ENCODE measurements at regions not wholly inside any gene's neighbourhood (a gene's known extent, or its start where the extent isn't known, plus 50 kb on each side); places are given as distances from the start of the nearest gene placed in this dataset.

DNA sequence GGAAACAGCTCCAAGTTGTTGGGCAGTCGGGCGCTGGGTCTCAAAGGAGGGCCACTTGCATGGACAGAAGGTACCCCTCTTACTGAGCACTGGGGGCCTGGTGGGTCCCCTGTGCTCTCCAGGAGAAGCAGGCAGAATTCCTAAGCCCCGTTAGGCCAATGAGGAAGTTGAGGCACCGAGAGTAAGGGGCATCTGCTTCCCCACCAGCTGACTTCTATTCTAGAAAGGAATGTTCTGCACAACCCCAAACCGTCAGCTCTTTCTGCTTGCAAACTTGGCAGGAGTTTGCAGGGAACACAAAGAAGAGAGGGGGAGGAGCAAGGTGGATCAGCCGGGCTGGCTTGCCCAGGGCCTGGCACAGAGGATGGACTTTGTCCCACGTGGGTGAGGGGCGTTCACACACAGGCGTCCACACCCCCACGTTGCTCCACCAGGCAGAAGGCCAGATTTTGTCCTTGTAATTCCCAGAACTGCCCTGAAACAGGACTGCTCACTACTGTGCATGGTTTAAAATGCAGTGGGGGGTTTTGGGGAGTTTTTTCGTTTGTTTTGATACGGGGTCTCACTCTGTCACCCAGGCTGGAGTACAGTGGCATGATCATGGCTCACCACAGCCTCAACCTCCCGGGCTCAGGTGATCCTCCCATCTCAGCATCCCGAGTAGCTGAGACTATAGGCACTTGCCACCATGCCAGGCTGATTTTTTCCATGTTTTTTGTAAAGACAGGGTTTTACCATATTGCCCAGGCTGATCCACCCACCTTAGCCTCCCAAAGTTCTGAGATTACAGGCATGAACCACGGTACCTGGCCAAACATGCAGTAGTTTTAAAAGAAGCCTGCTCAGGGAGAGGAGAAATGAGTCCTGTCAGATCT, 93.3 kb downstream of the SNX5 start:
- DNase-seq (ENCODE audit: low read depth in 1 of 2, low spot score in 2 of 2) (no peak), FAIRE-seq (no peak)
- Histone ChIP-seq H3K23me2 (ENCODE audit: low read depth, low read length) (no peaks in the 10 kb centered on the region), H3K4me1 (replicated peaks in 1 of 4; ENCODE audit: control insufficient read depth in 3 of 4, insufficient read depth in 4 of 4, low read length in 3 of 4) (peaks cover 8 to 27% (median 18%) of the 10 kb centered on the region in 4 experiments), H2BK20ac (ENCODE audit: low read length) (0 out of 2 replicates have a peak overlapping the region, but pooled peaks have one; percentile 26), H2BK12ac (ENCODE audit: low read depth, low read length) (peak overlapping the region; percentile 71; the same call in 1 of the 2 replicates), H2BK5ac (ENCODE audit: low read depth, low read length) (peak overlapping the region; percentile 29; the same call in 1 of the 2 replicates), H3K79me2 (ENCODE audit: control insufficient read depth in 1 of 2, insufficient read depth in 2 of 2, low read length in 2 of 2) (no peaks in the 10 kb centered on the region), H3K56ac (replicated peaks; ENCODE audit: insufficient read length, low read depth, low read length) (no peak overlapping the region), H3K9ac (replicated peaks in 1 of 4; ENCODE audit: extremely low read depth in 1 of 4, low read depth in 3 of 4, low read length in 3 of 4) (no peak overlapping the region), H2AK5ac (ENCODE audit: low read depth, low read length) (no peak overlapping the region), H4K20me1 (replicated peaks in 1 of 2; ENCODE audit: control insufficient read depth in 1 of 2, insufficient read depth in 2 of 2, low read length in 2 of 2) (no peaks in the 10 kb centered on the region), H3K9me3 (ENCODE audit: insufficient read depth in 2 of 2, low read depth in 1 of 2, low read length in 1 of 2) (no peaks in the 10 kb centered on the region), H3K4ac (replicated peaks; ENCODE audit: insufficient read length, low read depth, low read length) (no peak overlapping the region), H4K91ac (replicated peaks; ENCODE audit: insufficient read length, low read length) (peak overlapping the region; percentile 27), H3K4me2 (ENCODE audit: insufficient read depth in 1 of 2, low read depth in 2 of 2, low read length in 2 of 2) (no peak overlapping the region), H3K36me3 (ENCODE audit: control insufficient read depth in 2 of 4, insufficient read depth in 4 of 4, low read length in 3 of 4) (no peaks in the 10 kb centered on the region), H3K4me3 (ENCODE audit: extremely low read depth in 1 of 4, insufficient read depth in 2 of 4, low read depth in 3 of 4, low read length in 4 of 4) (no peak overlapping the region), H3K79me1 (ENCODE audit: low read depth, low read length) (no peaks in the 10 kb centered on the region), H4K8ac (ENCODE audit: extremely low read depth, insufficient read depth, low read length) (no peak overlapping the region), H2BK120ac (replicated peaks; ENCODE audit: low read depth, low read length) (no peak overlapping the region), H4K5ac (ENCODE audit: insufficient read length, low read depth, low read length) (no peak overlapping the region), H2BK15ac (ENCODE audit: low read length) (peak overlapping the region; percentile 40; the same call in 1 of the 2 replicates), H2AFZ (ENCODE audit: low read length) (0 out of 2 replicates have a peak overlapping the region, but pooled peaks have one; percentile 54), H3K27ac (ENCODE audit: low read depth, low read length) (no peak overlapping the region), H3K23ac (ENCODE audit: insufficient read length) (no peak overlapping the region), H3K14ac (ENCODE audit: insufficient read length) (no peak overlapping the region), H3K27me3 (replicated peaks in 1 of 4; ENCODE audit: control insufficient read depth in 3 of 4, extremely low read depth in 1 of 4, insufficient read depth in 3 of 4, low read length in 3 of 4) (no peaks in the 10 kb centered on the region), H3K18ac (ENCODE audit: extremely low read depth, low read length) (peak overlapping the region; percentile 16; the same call in 1 of the 2 replicates)
- WGBS, 2 experiments (ENCODE audit: extremely low coverage in 1 of 2, insufficient coverage in 1 of 2, insufficient read length in 1 of 2, insufficient replicate concordance in 2 of 2, low coverage in 1 of 2, low lambda C conversion rate in 2 of 2, missing lambda C conversion rate in 1 of 2): 85% methylated on average over 15 of the region's 15 CpGs; no CpG with 5 or more reads in 1 of the 2 experiments
- ChIA-PET CTCF (ENCODE audit: partially characterized antibody) (interaction anchor here (0.7 to 2.4 kb wide), 12 partner anchors 20 to 226 kb away, joined by 3 to 9 read pairs (median 4); no protein-coding TSS in a partner anchor), POLR2A (ENCODE audit: partially characterized antibody) (interaction anchor here (0.5 to 1.4 kb wide), 4 partner anchors 21 to 193 kb away, joined by 3 to 4 read pairs (median 3); partner anchors contain the start of gene RRBP1)
- TF ChIP-seq JUND (IDR thresholded peaks at IDR 0.05; ENCODE audit: low read length): no peak
- no peak for TF ChIP-seq RXRA (IDR thresholded peaks at IDR 0.05; ENCODE audit: insufficient read depth, low read depth, low read length)
- no peak for TF ChIP-seq CREB1 (IDR thresholded peaks at IDR 0.05)
- TF ChIP-seq RFX5 (IDR thresholded peaks at IDR 0.05; ENCODE audit: borderline replicate concordance, low read depth, low read length): no peak
- TF ChIP-seq SRF (IDR thresholded peaks at IDR 0.05; ENCODE audit: low read depth, low read length): no peak
- TF ChIP-seq, protein P1, sequence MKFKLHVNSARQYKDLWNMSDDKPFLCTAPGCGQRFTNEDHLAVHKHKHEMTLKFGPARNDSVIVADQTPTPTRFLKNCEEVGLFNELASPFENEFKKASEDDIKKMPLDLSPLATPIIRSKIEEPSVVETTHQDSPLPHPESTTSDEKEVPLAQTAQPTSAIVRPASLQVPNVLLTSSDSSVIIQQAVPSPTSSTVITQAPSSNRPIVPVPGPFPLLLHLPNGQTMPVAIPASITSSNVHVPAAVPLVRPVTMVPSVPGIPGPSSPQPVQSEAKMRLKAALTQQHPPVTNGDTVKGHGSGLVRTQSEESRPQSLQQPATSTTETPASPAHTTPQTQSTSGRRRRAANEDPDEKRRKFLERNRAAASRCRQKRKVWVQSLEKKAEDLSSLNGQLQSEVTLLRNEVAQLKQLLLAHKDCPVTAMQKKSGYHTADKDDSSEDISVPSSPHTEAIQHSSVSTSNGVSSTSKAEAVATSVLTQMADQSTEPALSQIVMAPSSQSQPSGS (IDR thresholded peaks at IDR 0.05; ENCODE audit: low read length): no peak
- TF ChIP-seq PHF8 (conservative IDR thresholded peaks at IDR 0.05; ENCODE audit: low read depth, low read length): no peak
- no peak for TF ChIP-seq EP300 (IDR thresholded peaks at IDR 0.05; ENCODE audit: borderline replicate concordance in 1 of 2, low read depth in 2 of 2, low read length in 2 of 2)
- no peak for TF ChIP-seq EZH2 (IDR thresholded peaks at IDR 0.05; ENCODE audit: low read depth, low read length, severe bottlenecking)
- TF ChIP-seq BCL11A (IDR thresholded peaks at IDR 0.05; ENCODE audit: low read depth in 2 of 2, low read length in 2 of 2): no peak

All from H1 (cell line).